Inferior parietal cortex (tissue), 1 donor: ENCODE measurements at regions not wholly inside any gene's neighbourhood (a gene's known extent, or its start where the extent isn't known, plus 50 kb on each side); places are given as distances from the start of the nearest gene placed in this dataset.

Source experiments
- DNase-seq: peaks from one replicate; pipeline ENCODE4 v3.0.0-alpha.2; 2016; ENCODE audit errors: extremely low spot score

GRCh38 chr1:59022799-59023198, 239.0 kb upstream of the JUN start:
- no peak for DNase-seq

GRCh38 chr1:59025201-59025600, 241.4 kb upstream of the JUN start:
- no peak for DNase-seq

- no peak for DNase-seq
These were observed 242.1 kb upstream of the JUN start for GRCh38 chr1:59025898-59026426.

- no peak for DNase-seq
These were observed 242.7 kb upstream of the JUN start for GRCh38 chr1:59026472-59026948.

- DNase-seq: no peak
These were observed 243.3 kb upstream of the JUN start for GRCh38 chr1:59027177-59027576.

GRCh38 chr1:59028048-59028447, 244.2 kb upstream of the JUN start:
- no peak for DNase-seq

- DNase-seq: no peak
These were observed 245.7 kb upstream of the JUN start for GRCh38 chr1:59029411-59030167.

GRCh38 chr1:59032228-59032627, 248.4 kb upstream of the JUN start:
- DNase-seq: no peak

- no peak for DNase-seq
These were observed 249.9 kb upstream of the JUN start for GRCh38 chr1:59033761-59034160.

GRCh38 chr1:59034925-59035324, 251.1 kb upstream of the JUN start:
- DNase-seq: no peak

- DNase-seq: no peak
These were observed 255.7 kb upstream of the JUN start for GRCh38 chr1:59039551-59039950.

GRCh38 chr1:59040486-59040885, 256.4 kb upstream of the FGGY start:
- no peak for DNase-seq

- DNase-seq: no peak
These were observed 255.1 kb upstream of the FGGY start for GRCh38 chr1:59041646-59042277.

- no peak for DNase-seq
These were observed 253.1 kb upstream of the FGGY start for GRCh38 chr1:59043796-59044195.

GRCh38 chr1:59044535-59045121, 252.3 kb upstream of the FGGY start:
- DNase-seq: no peak

- DNase-seq: no peak
These were observed 251.8 kb upstream of the FGGY start for GRCh38 chr1:59045137-59045536.

- DNase-seq: no peak
These were observed 251.3 kb upstream of the FGGY start for GRCh38 chr1:59045636-59046035.

- no peak for DNase-seq
These were observed 250.8 kb upstream of the FGGY start for GRCh38 chr1:59046134-59046533.

GRCh38 chr1:59046730-59047157, 250.2 kb upstream of the FGGY start:
- DNase-seq: no peak

- DNase-seq: no peak
These were observed 245.9 kb upstream of the FGGY start for GRCh38 chr1:59051007-59051406.

GRCh38 chr1:59052166-59052590, 244.7 kb upstream of the FGGY start:
- no peak for DNase-seq

- no peak for DNase-seq
These were observed 242.7 kb upstream of the FGGY start for GRCh38 chr1:59054172-59054571.
